PFSK-1 (cell line): ENCODE measurements at regions not wholly inside any gene's neighbourhood (a gene's known extent, or its start where the extent isn't known, plus 50 kb on each side); places are given as distances from the start of the nearest gene placed in this dataset.

ENCODE experiments used
- FOXP2 ChIP-seq: optimal IDR thresholded peaks from 2 replicates; pipeline ENCODE3; 2011; ENCODE audit warnings: borderline replicate concordance, control low read depth, inconsistent platforms; ENCODE audit not compliant: insufficient read depth; ENCODE audit errors: extremely low read length, extremely low read depth
- POLR2AphosphoS5 ChIP-seq: IDR thresholded peaks from 2 replicates; pipeline ENCODE4 v1.6.1; 2012; ENCODE audit warnings: low read depth, mild to moderate bottlenecking, control low read depth, low read length, moderate library complexity
- SIN3A ChIP-seq: IDR thresholded peaks from 2 replicates; pipeline ENCODE4 v1.6.1; 2012; ENCODE audit warnings: mild to moderate bottlenecking, low read length, moderate library complexity, borderline replicate concordance; ENCODE audit not compliant: insufficient read depth
- TAF1 ChIP-seq: IDR thresholded peaks from 2 replicates; pipeline ENCODE4 v1.6.1; 2012; ENCODE audit warnings: low read length, control low read depth, borderline replicate concordance; ENCODE audit not compliant: insufficient read depth
- TF ChIP-seq, protein P1 (sequence below), 2 experiments: IDR thresholded peaks; 2 replicates each; pipeline versions ENCODE4 v1.6.1 to v1.8.0; 2011 to 2012; ENCODE audit warnings: low read depth in 2 of 2, low read length in 2 of 2, control low read depth in 1 of 2, inconsistent platforms in 1 of 2, mild to moderate bottlenecking in 1 of 2, moderate library complexity in 1 of 2; ENCODE audit not compliant: insufficient read depth in 1 of 2

DNA sequence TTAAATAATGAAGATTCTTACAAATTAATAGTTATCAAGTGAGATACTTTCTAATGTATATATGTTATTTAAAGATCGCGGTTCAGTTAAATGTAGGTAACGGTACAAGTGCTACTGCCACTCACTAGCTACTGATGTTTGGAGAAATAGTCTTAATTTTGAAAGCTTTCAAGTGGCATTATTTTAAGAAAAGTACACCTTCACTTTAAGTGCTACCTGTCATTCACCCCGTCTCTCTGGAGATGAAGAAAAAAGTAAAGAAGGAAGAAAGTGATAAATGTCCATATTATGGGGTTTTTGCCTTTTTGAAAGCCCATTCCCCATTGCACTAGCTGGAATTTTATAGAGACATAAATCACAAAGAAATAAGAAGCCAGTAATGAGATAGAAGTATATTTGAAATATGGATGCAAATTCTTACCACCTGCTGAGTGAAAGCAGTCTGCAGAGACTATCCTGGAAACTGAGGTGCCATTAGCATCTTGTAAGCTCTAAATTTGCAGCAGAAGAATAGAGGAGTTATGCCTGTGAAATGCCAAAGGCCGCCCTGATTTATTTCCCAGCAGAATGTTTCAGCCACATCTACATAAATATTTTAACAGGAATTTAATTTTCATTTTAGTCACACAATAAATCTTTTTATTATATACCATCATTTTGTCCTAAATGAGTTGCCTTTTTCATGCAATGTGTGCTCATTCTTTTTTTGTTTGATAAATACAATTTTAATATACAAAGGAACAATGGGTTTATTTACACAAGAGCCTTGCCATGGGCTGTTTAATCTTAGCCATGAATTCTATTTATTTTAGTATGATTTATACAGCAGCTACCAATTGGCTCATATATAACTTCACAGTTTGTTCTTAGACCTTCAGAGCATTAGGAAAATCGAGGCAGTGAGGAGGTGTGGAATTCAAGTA lies 489.9 kb upstream of the RAG2 start:
- TF ChIP-seq POLR2AphosphoS5 (no peak), TAF1 (no peak), SIN3A (no peak), FOXP2 (no peak)
- TF ChIP-seq, protein P1, sequence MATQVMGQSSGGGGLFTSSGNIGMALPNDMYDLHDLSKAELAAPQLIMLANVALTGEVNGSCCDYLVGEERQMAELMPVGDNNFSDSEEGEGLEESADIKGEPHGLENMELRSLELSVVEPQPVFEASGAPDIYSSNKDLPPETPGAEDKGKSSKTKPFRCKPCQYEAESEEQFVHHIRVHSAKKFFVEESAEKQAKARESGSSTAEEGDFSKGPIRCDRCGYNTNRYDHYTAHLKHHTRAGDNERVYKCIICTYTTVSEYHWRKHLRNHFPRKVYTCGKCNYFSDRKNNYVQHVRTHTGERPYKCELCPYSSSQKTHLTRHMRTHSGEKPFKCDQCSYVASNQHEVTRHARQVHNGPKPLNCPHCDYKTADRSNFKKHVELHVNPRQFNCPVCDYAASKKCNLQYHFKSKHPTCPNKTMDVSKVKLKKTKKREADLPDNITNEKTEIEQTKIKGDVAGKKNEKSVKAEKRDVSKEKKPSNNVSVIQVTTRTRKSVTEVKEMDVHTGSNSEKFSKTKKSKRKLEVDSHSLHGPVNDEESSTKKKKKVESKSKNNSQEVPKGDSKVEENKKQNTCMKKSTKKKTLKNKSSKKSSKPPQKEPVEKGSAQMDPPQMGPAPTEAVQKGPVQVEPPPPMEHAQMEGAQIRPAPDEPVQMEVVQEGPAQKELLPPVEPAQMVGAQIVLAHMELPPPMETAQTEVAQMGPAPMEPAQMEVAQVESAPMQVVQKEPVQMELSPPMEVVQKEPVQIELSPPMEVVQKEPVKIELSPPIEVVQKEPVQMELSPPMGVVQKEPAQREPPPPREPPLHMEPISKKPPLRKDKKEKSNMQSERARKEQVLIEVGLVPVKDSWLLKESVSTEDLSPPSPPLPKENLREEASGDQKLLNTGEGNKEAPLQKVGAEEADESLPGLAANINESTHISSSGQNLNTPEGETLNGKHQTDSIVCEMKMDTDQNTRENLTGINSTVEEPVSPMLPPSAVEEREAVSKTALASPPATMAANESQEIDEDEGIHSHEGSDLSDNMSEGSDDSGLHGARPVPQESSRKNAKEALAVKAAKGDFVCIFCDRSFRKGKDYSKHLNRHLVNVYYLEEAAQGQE (IDR thresholded peaks at IDR 0.05; ENCODE audit: insufficient read depth in 1 of 2, low read depth in 2 of 2, low read length in 2 of 2) = no peak
